H54 (cell line): ENCODE measurements at regions not wholly inside any gene's neighbourhood (a gene's known extent, or its start where the extent isn't known, plus 50 kb on each side); places are given as distances from the start of the nearest gene placed in this dataset.
"Not testable (repeated sequence)": the region's sequence is repeated elsewhere in the genome, so short reads cannot be mapped to it uniquely, and the experiment has no call there.

ENCODE experiments used
- DNase-seq: peaks from one replicate; pipeline ENCODE4 v3.0.0; 2011; ENCODE audit warnings: low spot score, mixed read lengths; ENCODE audit not compliant: insufficient read length
- FAIRE-seq: peaks from 3 replicates; lab custom pipeline; 2011; peaks lifted over from hg19 to GRCh38; lab: Jason Lieb, UNC
- POLR2A ChIP-seq: IDR thresholded peaks from 2 replicates; pipeline ENCODE4 v1.6.1; 2011; ENCODE audit warnings: low read depth, mild to moderate bottlenecking, low read length

- DNase-seq: no peak
- FAIRE-seq: no peak
- TF ChIP-seq POLR2A: no peak
Measured at GRCh38 chr5:56641635-56642260, 173.6 kb upstream of the MAP3K1 start.

GRCh38 chr5:56640763-56641406, 174.5 kb upstream of the MAP3K1 start:
- FAIRE-seq (no peak), DNase-seq (no peak)
- TF ChIP-seq POLR2A: no peak

- DNase-seq (no peak), FAIRE-seq (no peak)
- TF ChIP-seq POLR2A: no peak
Measured at GRCh38 chr5:56639476-56639875, 175.9 kb upstream of the MAP3K1 start.

GRCh38 chr5:56638768-56639238, 176.5 kb upstream of the MAP3K1 start:
- no peak for DNase-seq
- no peak for FAIRE-seq
- no peak for TF ChIP-seq POLR2A

GRCh38 chr5:56638061-56638621, 177.2 kb upstream of the MAP3K1 start:
- TF ChIP-seq POLR2A: no peak
- no peak for DNase-seq
- no peak for FAIRE-seq

- FAIRE-seq (no peak), DNase-seq (no peak)
- TF ChIP-seq POLR2A: no peak
Measured at GRCh38 chr5:56637321-56637920, 177.9 kb upstream of the MAP3K1 start.

- FAIRE-seq (no peak), DNase-seq (no peak)
- TF ChIP-seq POLR2A: no peak
Measured at GRCh38 chr5:56633950-56634349, 181.4 kb upstream of the MAP3K1 start.

- no peak for TF ChIP-seq POLR2A
- DNase-seq: no peak
- FAIRE-seq: no peak
Measured at GRCh38 chr5:56632939-56633338, 182.4 kb upstream of the MAP3K1 start.

- no peak for TF ChIP-seq POLR2A
Measured at GRCh38 chr5:56632199-56632598, 183.2 kb upstream of the MAP3K1 start.

GRCh38 chr5:56631719-56632118, 183.6 kb upstream of the MAP3K1 start:
- FAIRE-seq: no peak
- no peak for TF ChIP-seq POLR2A
- no peak for DNase-seq

More at GRCh38 chr5:56632199-56632598, 183.2 kb upstream of the MAP3K1 start:
- no peak for FAIRE-seq
- no peak for DNase-seq

GRCh38 chr5:56628616-56629015, 186.7 kb upstream of the MAP3K1 start:
- DNase-seq, FAIRE-seq: not testable (repeated sequence)

GRCh38 chr5:56625541-56625940, 189.8 kb upstream of the MAP3K1 start:
- DNase-seq: no peak
- no peak for FAIRE-seq
- no peak for TF ChIP-seq POLR2A

- TF ChIP-seq POLR2A: no peak
- no peak for DNase-seq
- no peak for FAIRE-seq
Measured at GRCh38 chr5:56624751-56625150, 190.6 kb upstream of the MAP3K1 start.

- FAIRE-seq: no peak
Measured at GRCh38 chr5:56622141-56622540, 193.2 kb upstream of the MAP3K1 start.

More at GRCh38 chr5:56622141-56622540, 193.2 kb upstream of the MAP3K1 start:
- DNase-seq: no peak
- no peak for TF ChIP-seq POLR2A
